ENCODE measurements at regions not wholly inside any gene's neighbourhood (a gene's known extent, or its start where the extent isn't known, plus 50 kb on each side); places are given as distances from the start of the nearest gene placed in this dataset.

DNA sequence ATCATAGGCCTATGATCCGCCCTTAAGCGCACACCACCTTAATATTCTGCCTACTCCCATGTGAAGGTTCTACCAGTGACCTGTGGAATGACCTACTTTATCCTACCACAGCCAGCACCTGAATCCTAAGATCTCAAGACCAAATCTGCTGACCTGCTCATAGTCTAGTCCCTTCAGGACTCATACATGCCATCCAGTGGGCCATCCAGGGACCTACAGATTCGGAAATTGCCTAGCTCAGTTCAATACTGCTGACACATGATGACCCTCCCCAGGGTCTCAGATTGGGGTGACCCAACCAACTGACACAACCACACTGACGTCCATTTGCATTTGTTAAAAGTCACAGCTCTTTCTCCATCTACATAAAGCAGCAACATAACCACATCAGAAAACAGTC, 443.8 kb upstream of the ST8SIA4 start:
- Histone ChIP-seq H3K9ac (no peak overlapping the region), H2AFZ (ENCODE audit: low read depth) (no peak overlapping the region), H3K4me3 (ENCODE audit: low read depth in 2 of 2, low read length in 1 of 2) (no peak overlapping the region), H4K20me1 (ENCODE audit: insufficient read depth) (no peaks in the 10 kb centered on the region), H3F3A (replicated peaks; ENCODE audit: insufficient read depth) (no peaks in the 10 kb centered on the region), H3K4me2 (no peak overlapping the region), H3K9me2 (no peaks in the 10 kb centered on the region), H3K36me3 (replicated peaks in 1 of 2; ENCODE audit: control insufficient read depth in 1 of 2, insufficient read depth in 2 of 2, low read length in 1 of 2) (no peaks in the 10 kb centered on the region), H3K27ac (ENCODE audit: low read depth in 2 of 2, low read length in 1 of 2) (no peak overlapping the region), H3K27me3 (ENCODE audit: insufficient read depth) (no peaks in the 10 kb centered on the region), H3K9me3 (no peaks in the 10 kb centered on the region), H3K4me1 (ENCODE audit: control insufficient read depth in 1 of 2, insufficient read depth in 2 of 2, low read depth in 1 of 2, low read length in 1 of 2) (no peaks in the 10 kb centered on the region), H3K79me2 (ENCODE audit: insufficient read depth) (no peaks in the 10 kb centered on the region)
- no peak for DNase-seq
- CTCF ChIA-PET = no interaction called here
- no peak for TF ChIP-seq POLR2AphosphoS5 (IDR thresholded peaks at IDR 0.05; ENCODE audit: low read depth, low read length)
- 32% methylated on average over 4 of the region's 4 CpGs for whole genome bisulfite sequencing (ENCODE audit: low lambda C conversion rate)
- POLR2A ChIA-PET = no interaction called here

DNA sequence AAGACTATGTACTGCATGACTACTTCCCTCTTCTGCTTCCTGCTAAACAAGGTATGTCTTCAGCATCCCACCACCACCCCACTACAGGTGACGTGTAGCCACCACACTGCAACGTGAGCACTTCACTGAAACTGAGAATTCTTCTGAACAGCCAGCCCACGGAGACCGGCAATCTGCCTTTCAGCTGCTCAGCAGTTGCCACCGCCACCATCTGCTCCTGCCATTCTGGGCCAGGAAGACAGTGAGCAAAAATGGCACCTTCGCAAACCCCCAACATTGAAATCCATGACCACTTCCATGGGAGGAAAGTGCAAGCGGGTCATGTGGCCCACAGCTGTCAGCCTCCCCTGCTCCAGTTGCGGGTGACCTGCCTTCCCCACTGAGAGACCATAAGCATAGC, 443.4 kb upstream of the ST8SIA4 start:
- Histone ChIP-seq H3K27ac (ENCODE audit: low read depth in 2 of 2, low read length in 1 of 2) (no peak overlapping the region), H3K9me2 (no peaks in the 10 kb centered on the region), H3K36me3 (replicated peaks in 1 of 2; ENCODE audit: control insufficient read depth in 1 of 2, insufficient read depth in 2 of 2, low read length in 1 of 2) (no peaks in the 10 kb centered on the region), H3K9me3 (no peaks in the 10 kb centered on the region), H3F3A (replicated peaks; ENCODE audit: insufficient read depth) (no peaks in the 10 kb centered on the region), H4K20me1 (ENCODE audit: insufficient read depth) (no peaks in the 10 kb centered on the region), H3K4me2 (no peak overlapping the region), H2AFZ (ENCODE audit: low read depth) (no peak overlapping the region), H3K27me3 (ENCODE audit: insufficient read depth) (no peaks in the 10 kb centered on the region), H3K79me2 (ENCODE audit: insufficient read depth) (no peaks in the 10 kb centered on the region), H3K4me1 (ENCODE audit: control insufficient read depth in 1 of 2, insufficient read depth in 2 of 2, low read depth in 1 of 2, low read length in 1 of 2) (no peaks in the 10 kb centered on the region), H3K9ac (no peak overlapping the region), H3K4me3 (ENCODE audit: low read depth in 2 of 2, low read length in 1 of 2) (no peak overlapping the region)
- ChIA-PET CTCF (no interaction called here), POLR2A (no interaction called here)
- WGBS (ENCODE audit: low lambda C conversion rate) = 36% methylated on average over 3 of the region's 8 CpGs
- TF ChIP-seq FOXJ3 (CRISPR knock-in tag; IDR thresholded peaks at IDR 0.05) = no peak
- TF ChIP-seq, protein P1, sequence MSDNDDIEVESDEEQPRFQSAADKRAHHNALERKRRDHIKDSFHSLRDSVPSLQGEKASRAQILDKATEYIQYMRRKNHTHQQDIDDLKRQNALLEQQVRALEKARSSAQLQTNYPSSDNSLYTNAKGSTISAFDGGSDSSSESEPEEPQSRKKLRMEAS (IDR thresholded peaks at IDR 0.05; ENCODE audit: low read depth) = no peak
- TF ChIP-seq RCOR1 (IDR thresholded peaks at IDR 0.05; ENCODE audit: low read length) = no peak
- no peak for TF ChIP-seq RFX5 (IDR thresholded peaks at IDR 0.05; ENCODE audit: low read length)
- TF ChIP-seq CHD2 (IDR thresholded peaks at IDR 0.05; ENCODE audit: low read length, partially characterized antibody) = no peak
- no peak for TF ChIP-seq SMC3 (IDR thresholded peaks at IDR 0.05; ENCODE audit: low read depth, low read length)
- TF ChIP-seq TEAD4 (IDR thresholded peaks at IDR 0.05; ENCODE audit: borderline replicate concordance, insufficient read depth) = no peak
- TF ChIP-seq ELF1 (IDR thresholded peaks at IDR 0.05) = no peak
- TF ChIP-seq RAD21 (IDR thresholded peaks at IDR 0.05; ENCODE audit: low read length) = no peak
- no peak for TF ChIP-seq SIN3A (IDR thresholded peaks at IDR 0.05; ENCODE audit: borderline replicate concordance, low read depth, low read length)
- TF ChIP-seq EZH2phosphoT487 (IDR thresholded peaks at IDR 0.05; ENCODE audit: borderline replicate concordance, low read depth) = no peak
- no peak for TF ChIP-seq JUND (IDR thresholded peaks at IDR 0.05)
- TF ChIP-seq, protein P2, sequence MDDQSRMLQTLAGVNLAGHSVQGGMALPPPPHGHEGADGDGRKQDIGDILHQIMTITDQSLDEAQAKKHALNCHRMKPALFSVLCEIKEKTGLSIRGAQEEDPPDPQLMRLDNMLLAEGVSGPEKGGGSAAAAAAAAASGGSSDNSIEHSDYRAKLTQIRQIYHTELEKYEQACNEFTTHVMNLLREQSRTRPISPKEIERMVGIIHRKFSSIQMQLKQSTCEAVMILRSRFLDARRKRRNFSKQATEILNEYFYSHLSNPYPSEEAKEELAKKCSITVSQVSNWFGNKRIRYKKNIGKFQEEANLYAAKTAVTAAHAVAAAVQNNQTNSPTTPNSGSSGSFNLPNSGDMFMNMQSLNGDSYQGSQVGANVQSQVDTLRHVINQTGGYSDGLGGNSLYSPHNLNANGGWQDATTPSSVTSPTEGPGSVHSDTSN (IDR thresholded peaks at IDR 0.05) = no peak
- no peak for TF ChIP-seq REST (IDR thresholded peaks at IDR 0.05; ENCODE audit: low read depth, low read length)
- TF ChIP-seq RXRA (IDR thresholded peaks at IDR 0.05; ENCODE audit: borderline replicate concordance, low read depth) = no peak
- DNase-seq = no peak

Data from SK-N-SH (cell line).